H1 (cell line): ENCODE measurements at regions not wholly inside any gene's neighbourhood (a gene's known extent, or its start where the extent isn't known, plus 50 kb on each side); places are given as distances from the start of the nearest gene placed in this dataset.

ENCODE experiments used
- CTCF ChIA-PET: fragments of 300-600 bp; sonication (Branson Sonifier 250); formaldehyde crosslinking; loops from one replicate; lab custom pipeline; 2021; ENCODE audit not compliant: partially characterized antibody; lab: Charles Lee
- POLR2A ChIA-PET: fragments of 300-600 bp; sonication (Branson Sonifier 250); formaldehyde crosslinking; loops from one replicate; lab custom pipeline; 2021; ENCODE audit warnings: inconsistent platforms; ENCODE audit not compliant: partially characterized antibody; lab: Charles Lee
- DNase-seq, 2 experiments: peaks; one replicate each; pipeline versions ENCODE4 v3.0.0 to v3.0.0-alpha.2; 2010 to 2022; ENCODE audit warnings: low spot score in 2 of 2, low read depth in 1 of 2, mixed read lengths in 1 of 2
- FAIRE-seq: peaks from 2 replicates; lab custom pipeline; 2011; peaks lifted over from hg19 to GRCh38; lab: Jason Lieb, UNC
- H2AFZ ChIP-seq: 2 replicates; pipeline ENCODE4 v1.8.1; 2012; ENCODE audit warnings: low read length, inconsistent platforms
- H2AK5ac ChIP-seq: 2 replicates; pipeline ENCODE4 v1.6.1; 2013; ENCODE audit warnings: low read depth, low read length
- H2BK120ac ChIP-seq: replicated peaks from 2 replicates; pipeline ENCODE3; 2013; ENCODE audit warnings: low read depth, low read length, inconsistent platforms
- H2BK12ac ChIP-seq: 2 replicates; pipeline ENCODE4 v1.6.1; 2013; ENCODE audit warnings: low read depth, low read length
- H2BK15ac ChIP-seq: 2 replicates; pipeline ENCODE4 v1.6.1; 2013; ENCODE audit warnings: low read length
- H2BK20ac ChIP-seq: 2 replicates; pipeline ENCODE4 v1.6.1; 2013; ENCODE audit warnings: low read length
- H2BK5ac ChIP-seq: 2 replicates; pipeline ENCODE4 v1.6.1; 2013; ENCODE audit warnings: low read depth, low read length
- H3K14ac ChIP-seq: 2 replicates; pipeline ENCODE4 v1.6.1; 2013; ENCODE audit warnings: inconsistent platforms; ENCODE audit not compliant: insufficient read length
- H3K18ac ChIP-seq: 2 replicates; pipeline ENCODE4 v1.6.1; 2013; ENCODE audit warnings: low read length; ENCODE audit errors: extremely low read depth
- H3K23ac ChIP-seq: 2 replicates; pipeline ENCODE4 v1.6.1; 2013; ENCODE audit warnings: inconsistent platforms; ENCODE audit not compliant: insufficient read length
- H3K23me2 ChIP-seq: 2 replicates; pipeline ENCODE4 v1.6.1; 2013; ENCODE audit warnings: low read depth, low read length
- H3K27ac ChIP-seq: 2 replicates; pipeline ENCODE4 v1.6.1; 2011; ENCODE audit warnings: low read depth, low read length, inconsistent platforms
- H3K27me3 ChIP-seq, 4 experiments: replicated peaks in 1 of 4; 1 replicate in 1 of 4; 2 replicates in 3 of 4; pipeline versions ENCODE4 v1.6.1 to v1.8.1; 2011 to 2013; ENCODE audit warnings: low read length in 3 of 4, mild to moderate bottlenecking in 3 of 4, inconsistent platforms in 2 of 4, mixed read lengths in 2 of 4, moderate library complexity in 1 of 4; ENCODE audit not compliant: control insufficient read depth in 3 of 4, insufficient read depth in 3 of 4; ENCODE audit errors: extremely low read depth in 1 of 4
- H3K36me3 ChIP-seq, 4 experiments: 2 replicates each; pipeline versions ENCODE4 v1.6.1 to v1.8.1; 2011 to 2013; ENCODE audit warnings: mild to moderate bottlenecking in 4 of 4, low read length in 3 of 4, moderate library complexity in 2 of 4, control low read depth in 1 of 4, inconsistent platforms in 1 of 4; ENCODE audit not compliant: insufficient read depth in 4 of 4, control insufficient read depth in 2 of 4
- H3K4ac ChIP-seq: replicated peaks from 2 replicates; pipeline ENCODE3; 2013; ENCODE audit warnings: low read length, low read depth, mixed read lengths, inconsistent platforms; ENCODE audit not compliant: insufficient read length
- H3K4me1 ChIP-seq, 4 experiments: replicated peaks in 1 of 4; 1 replicate in 1 of 4; 2 replicates in 3 of 4; pipeline versions ENCODE4 v1.6.1 to v1.8.1; 2011 to 2013; ENCODE audit warnings: low read length in 3 of 4, inconsistent platforms in 2 of 4, mixed read lengths in 1 of 4; ENCODE audit not compliant: insufficient read depth in 4 of 4, control insufficient read depth in 3 of 4
- H3K4me2 ChIP-seq, 2 experiments: 2 replicates each; pipeline versions ENCODE4 v1.6.1 to v1.8.1; 2011 to 2013; ENCODE audit warnings: low read depth in 2 of 2, low read length in 2 of 2, control low read depth in 1 of 2, inconsistent platforms in 1 of 2, mild to moderate bottlenecking in 1 of 2; ENCODE audit not compliant: insufficient read depth in 1 of 2
- H3K4me3 ChIP-seq, 4 experiments: fragments of 200-600, 300-600 bp in 1 of 4; sonication (generic), shearing (Covaris generic), sonication (Bioruptor Twin) in 1 of 4; 2 replicates each; pipeline versions ENCODE4 v1.5.1 to v1.8.1; 2011 to 2016; ENCODE audit warnings: low read length in 4 of 4, low read depth in 3 of 4, control low read depth in 2 of 4, inconsistent platforms in 2 of 4, mild to moderate bottlenecking in 2 of 4, mixed read lengths in 1 of 4, moderate library complexity in 1 of 4; ENCODE audit not compliant: insufficient read depth in 2 of 4; ENCODE audit errors: extremely low read depth in 1 of 4
- H3K56ac ChIP-seq: replicated peaks from 2 replicates; pipeline ENCODE3; 2013; ENCODE audit warnings: low read depth, mild to moderate bottlenecking, mixed read lengths, low read length, inconsistent platforms; ENCODE audit not compliant: insufficient read length
- H3K79me1 ChIP-seq: 2 replicates; pipeline ENCODE4 v1.6.1; 2013; ENCODE audit warnings: low read depth, low read length, control low read depth
- H3K79me2 ChIP-seq, 2 experiments: 2 replicates each; pipeline versions ENCODE4 v1.6.1 to v1.8.1; 2012 to 2013; ENCODE audit warnings: low read length in 2 of 2, mild to moderate bottlenecking in 2 of 2, inconsistent platforms in 1 of 2; ENCODE audit not compliant: insufficient read depth in 2 of 2, control insufficient read depth in 1 of 2
- H3K9ac ChIP-seq, 4 experiments: replicated peaks in 1 of 4; 1 replicate in 1 of 4; 2 replicates in 3 of 4; pipeline versions ENCODE4 v1.6.1 to v1.8.1; 2011 to 2013; ENCODE audit warnings: low read depth in 3 of 4, low read length in 3 of 4, control low read depth in 2 of 4, mild to moderate bottlenecking in 2 of 4, moderate library complexity in 2 of 4, inconsistent platforms in 1 of 4; ENCODE audit errors: extremely low read depth in 1 of 4
- H3K9me3 ChIP-seq, 2 experiments: 2 replicates each; pipeline versions ENCODE4 v1.6.1 to v1.8.1; 2012 to 2013; ENCODE audit warnings: mild to moderate bottlenecking in 2 of 2, moderate library complexity in 2 of 2, control low read depth in 1 of 2, inconsistent platforms in 1 of 2, low read depth in 1 of 2, low read length in 1 of 2, mixed read lengths in 1 of 2; ENCODE audit not compliant: insufficient read depth in 2 of 2
- H4K20me1 ChIP-seq, 2 experiments: replicated peaks in 1 of 2; 2 replicates each; pipeline versions ENCODE3 to v1.8.1; 2011 to 2013; ENCODE audit warnings: inconsistent platforms in 2 of 2, low read length in 2 of 2, mild to moderate bottlenecking in 1 of 2; ENCODE audit not compliant: insufficient read depth in 2 of 2, control insufficient read depth in 1 of 2
- H4K5ac ChIP-seq: 2 replicates; pipeline ENCODE4 v1.6.1; 2013; ENCODE audit warnings: low read length, low read depth, mixed read lengths, inconsistent platforms; ENCODE audit not compliant: insufficient read length
- H4K8ac ChIP-seq: 2 replicates; pipeline ENCODE4 v1.8.0; 2013; ENCODE audit warnings: mild to moderate bottlenecking, moderate library complexity, low read length, inconsistent platforms; ENCODE audit not compliant: insufficient read depth; ENCODE audit errors: extremely low read depth
- H4K91ac ChIP-seq: replicated peaks from 2 replicates; pipeline ENCODE3; 2013; ENCODE audit warnings: low read length, mixed read lengths, inconsistent platforms; ENCODE audit not compliant: insufficient read length
- CHD2 ChIP-seq: IDR thresholded peaks from 2 replicates; pipeline ENCODE4 v1.6.1; 2012; ENCODE audit warnings: low read length, improper control_type of control experiment
- CREB1 ChIP-seq: IDR thresholded peaks from 2 replicates; pipeline ENCODE4 v1.6.1; 2012; ENCODE audit warnings: inconsistent platforms
- CTBP2 ChIP-seq: IDR thresholded peaks from 2 replicates; pipeline ENCODE4 v1.7.0; 2011; ENCODE audit warnings: borderline replicate concordance, mild to moderate bottlenecking, moderate library complexity, mixed read lengths, low read length; ENCODE audit not compliant: insufficient read depth, insufficient read length
- HDAC2 ChIP-seq, 2 experiments: fragments of 300-600 bp in 1 of 2; sonication (generic) in 1 of 2; IDR thresholded peaks; 2 replicates each; pipeline ENCODE4 v1.6.1; 2011 to 2012; ENCODE audit warnings: low read depth in 2 of 2, low read length in 2 of 2, mild to moderate bottlenecking in 2 of 2, moderate library complexity in 2 of 2, borderline replicate concordance in 1 of 2, inconsistent platforms in 1 of 2
- NRF1 ChIP-seq: IDR thresholded peaks from 2 replicates; pipeline ENCODE4 v1.6.1; 2011; ENCODE audit warnings: mild to moderate bottlenecking, low read depth, low read length, improper control_type of control experiment
- POLR2AphosphoS5 ChIP-seq: IDR thresholded peaks from 2 replicates; pipeline ENCODE4 v1.6.1; 2011; ENCODE audit warnings: low read depth, low read length
- SRF ChIP-seq: IDR thresholded peaks from 2 replicates; pipeline ENCODE4 v1.6.1; 2011; ENCODE audit warnings: mild to moderate bottlenecking, low read depth, low read length, moderate library complexity
- TBP ChIP-seq: IDR thresholded peaks from 2 replicates; pipeline ENCODE4 v1.6.1; 2011; ENCODE audit warnings: low read depth, low read length, improper control_type of control experiment
- YY1 ChIP-seq: IDR thresholded peaks from 2 replicates; pipeline ENCODE4 v1.6.1; 2011; ENCODE audit warnings: low read depth, mild to moderate bottlenecking, low read length
- WGBS, 2 experiments: shearing (Covaris generic) in 1 of 2; methylation state at CpG; one replicate each; pipeline versions ENCODE4 v1.1.6 to v1.1.7; 2013 to 2015; ENCODE audit warnings: low lambda C conversion rate in 2 of 2, mixed read lengths in 2 of 2, inconsistent platforms in 1 of 2, low coverage in 1 of 2, missing lambda C conversion rate in 1 of 2; ENCODE audit not compliant: insufficient replicate concordance in 2 of 2, insufficient coverage in 1 of 2, insufficient read length in 1 of 2; ENCODE audit errors: extremely low coverage in 1 of 2, missing lambda C conversion rate in 1 of 2; 5-methylcytosine and 5-hydroxymethylcytosine counted together
- TF ChIP-seq, protein P1 (sequence below): IDR thresholded peaks from 2 replicates; pipeline ENCODE4 v1.6.1; 2011; ENCODE audit warnings: low read length, improper control_type of control experiment

DNA sequence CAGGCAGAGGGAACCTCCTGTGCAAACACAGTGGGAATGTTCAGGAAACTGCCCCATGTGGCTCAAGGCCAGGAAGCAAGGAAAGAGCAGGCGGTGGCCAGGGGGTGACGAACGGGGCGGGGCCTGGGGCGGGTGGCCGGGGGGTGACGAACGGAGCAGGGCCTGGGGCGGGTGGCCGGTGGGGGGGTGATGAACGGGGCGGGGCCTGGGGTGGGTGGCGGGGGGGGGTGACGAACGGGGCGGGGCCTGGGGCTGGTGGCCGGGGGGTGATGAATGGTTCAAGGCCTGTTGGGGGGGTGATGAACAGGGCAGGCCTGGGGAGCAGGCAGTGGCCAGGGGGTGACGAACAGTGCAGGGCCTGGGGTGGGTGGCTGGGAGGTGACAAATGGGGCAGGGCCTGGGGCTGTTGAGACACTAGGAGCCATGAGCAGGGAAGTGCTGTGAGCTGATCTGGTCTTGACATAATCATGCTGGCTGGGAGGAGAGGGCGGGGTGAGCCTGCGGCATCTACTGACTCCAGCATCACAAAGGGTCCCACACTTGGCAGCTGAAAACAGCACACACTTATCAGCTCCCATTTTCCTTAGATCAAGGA is 62.7 kb upstream of the FBRSL1 start:
- H3K79me2 ChIP-seq, result no peaks in the 10 kb centered on the region
- DNase-seq, result no peak
- no peak for FAIRE-seq
- no peak overlapping the region for H3K14ac ChIP-seq
- ChIA-PET POLR2A (interaction anchor here (1.1 to 1.7 kb wide), 2 partner anchors 11 to 54 kb away, joined by 3 to 5 read pairs; no protein-coding TSS in a partner anchor), CTCF (interaction anchor here (0.6 to 5.8 kb wide), 5 partner anchors 12 to 191 kb away, joined by 4 to 43 read pairs (median 5); partner anchors contain the start of gene P2RX2)
- H2AK5ac ChIP-seq, result no peak overlapping the region
- 90% methylated on average over 2 of the region's 20 CpGs; no CpG with 5 or more reads in 1 of the 2 experiments for WGBS, 2 experiments
- no peak overlapping the region for H2BK15ac ChIP-seq
- peaks cover 14 to 34% of the 10 kb centered on the region in 2 experiments; a peak in 3 of 4 replicates for H3K9me3 ChIP-seq
- H3K23me2 ChIP-seq, result no peaks in the 10 kb centered on the region
- H3K79me1 ChIP-seq, result no peaks in the 10 kb centered on the region
- H3K9ac ChIP-seq, result no peak overlapping the region
- peaks cover 0 to 26% (median 21%) of the 10 kb centered on the region in 4 experiments; a peak in 6 of 7 replicates for H3K4me1 ChIP-seq
- H2BK5ac ChIP-seq, result no peak overlapping the region
- peaks cover 28 to 78% (median 71%) of the 10 kb centered on the region in 4 experiments for H3K27me3 ChIP-seq
- H4K91ac ChIP-seq, result no peak overlapping the region
- H3K4me2 ChIP-seq, result no peak overlapping the region
- peaks cover 0 to 5% of the 10 kb centered on the region in 2 experiments for H4K20me1 ChIP-seq
- no peak overlapping the region for H3K23ac ChIP-seq
- H3K27ac ChIP-seq, result no peak overlapping the region
- no peak overlapping the region for H3K18ac ChIP-seq
- no peaks in the 10 kb centered on the region for H3K36me3 ChIP-seq
- no peak overlapping the region for H4K5ac ChIP-seq
- no peak overlapping the region for H2BK12ac ChIP-seq
- H3K56ac ChIP-seq, result no peak overlapping the region
- no peak overlapping the region for H2AFZ ChIP-seq
- no peak overlapping the region for H4K8ac ChIP-seq
- H2BK20ac ChIP-seq, result no peak overlapping the region
- H2BK120ac ChIP-seq, result no peak overlapping the region
- H3K4me3 ChIP-seq, result no peak overlapping the region
- no peak overlapping the region for H3K4ac ChIP-seq
- TF ChIP-seq, protein P1, sequence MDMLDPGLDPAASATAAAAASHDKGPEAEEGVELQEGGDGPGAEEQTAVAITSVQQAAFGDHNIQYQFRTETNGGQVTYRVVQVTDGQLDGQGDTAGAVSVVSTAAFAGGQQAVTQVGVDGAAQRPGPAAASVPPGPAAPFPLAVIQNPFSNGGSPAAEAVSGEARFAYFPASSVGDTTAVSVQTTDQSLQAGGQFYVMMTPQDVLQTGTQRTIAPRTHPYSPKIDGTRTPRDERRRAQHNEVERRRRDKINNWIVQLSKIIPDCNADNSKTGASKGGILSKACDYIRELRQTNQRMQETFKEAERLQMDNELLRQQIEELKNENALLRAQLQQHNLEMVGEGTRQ, result no peak
- TF ChIP-seq CTBP2, result no peak
- no peak for TF ChIP-seq YY1
- no peak for TF ChIP-seq CREB1
- no peak for TF ChIP-seq POLR2AphosphoS5
- no peak for TF ChIP-seq NRF1
- no peak for TF ChIP-seq SRF
- TF ChIP-seq HDAC2 (IDR thresholded peaks at IDR 0.05; ENCODE audit: borderline replicate concordance in 1 of 2, low read depth in 2 of 2, low read length in 2 of 2), result no peak
- TF ChIP-seq CHD2, result no peak
- no peak for TF ChIP-seq TBP
